Astrocyte (in vitro differentiated cells and primary cell): ENCODE measurements at regions not wholly inside any gene's neighbourhood (a gene's known extent, or its start where the extent isn't known, plus 50 kb on each side); places are given as distances from the start of the nearest gene placed in this dataset.

Experiments used
- DNase-seq: peaks from one replicate; pipeline ENCODE4 v3.0.0-alpha.2; 2010; ENCODE audit warnings: low read depth
- FAIRE-seq: peaks from 2 replicates; lab custom pipeline; 2011; peaks lifted over from hg19 to GRCh38; lab: Jason Lieb, UNC
- H2AFZ ChIP-seq: 2 replicates; pipeline ENCODE4 v1.6.0; 2012; ENCODE audit warnings: low read depth, low read length, inconsistent platforms
- H3K27ac ChIP-seq: 2 replicates; pipeline ENCODE4 v1.5.1; 2011; ENCODE audit warnings: low read depth, low read length, inconsistent platforms
- H3K27me3 ChIP-seq: 2 replicates; pipeline ENCODE4 v1.6.0; 2011; ENCODE audit warnings: low read length, inconsistent platforms; ENCODE audit not compliant: insufficient read depth
- H3K36me3 ChIP-seq: 2 replicates; pipeline ENCODE4 v1.5.1; 2011; ENCODE audit warnings: low read length, inconsistent platforms; ENCODE audit not compliant: insufficient read depth
- H3K4me1 ChIP-seq: 2 replicates; pipeline ENCODE4 v1.5.1; 2011; ENCODE audit warnings: low read length, inconsistent platforms; ENCODE audit not compliant: insufficient read depth
- H3K4me2 ChIP-seq: 2 replicates; pipeline ENCODE4 v1.6.0; 2012; ENCODE audit warnings: low read length, inconsistent platforms
- H3K4me3 ChIP-seq: 2 replicates; pipeline ENCODE4 v1.5.1; 2011; ENCODE audit warnings: low read depth, mild to moderate bottlenecking, low read length, inconsistent platforms; ENCODE audit not compliant: insufficient read depth
- H3K79me2 ChIP-seq: 2 replicates; pipeline ENCODE4 v1.6.0; 2012; ENCODE audit warnings: mild to moderate bottlenecking, low read length, inconsistent platforms; ENCODE audit not compliant: insufficient read depth
- H3K9ac ChIP-seq: 2 replicates; pipeline ENCODE4 v1.6.0; 2012; ENCODE audit warnings: mild to moderate bottlenecking, low read length, inconsistent platforms
- H3K9me3 ChIP-seq: 2 replicates; pipeline ENCODE4 v1.5.1; 2012; ENCODE audit warnings: low read depth, mild to moderate bottlenecking, low read length, inconsistent platforms; ENCODE audit not compliant: insufficient read depth
- H4K20me1 ChIP-seq: 2 replicates; pipeline ENCODE4 v1.6.0; 2012; ENCODE audit warnings: low read length, inconsistent platforms; ENCODE audit not compliant: insufficient read depth
- H3K27ac Mint-ChIP-seq: one replicate; pipeline ENCODE4 v1.8.0; 2021; ENCODE audit warnings: mild to moderate bottlenecking, mixed read lengths; ENCODE audit not compliant: unreplicated experiment
- H3K27me3 Mint-ChIP-seq: one replicate; pipeline ENCODE4 v1.8.0; 2021; ENCODE audit warnings: low read depth, mixed read lengths; ENCODE audit not compliant: unreplicated experiment
- H3K36me3 Mint-ChIP-seq: one replicate; pipeline ENCODE4 v1.8.0; 2021; ENCODE audit warnings: low read depth, mixed read lengths; ENCODE audit not compliant: unreplicated experiment
- H3K4me1 Mint-ChIP-seq: one replicate; pipeline ENCODE4 v1.8.0; 2021; ENCODE audit warnings: low read depth, mixed read lengths; ENCODE audit not compliant: unreplicated experiment
- H3K4me3 Mint-ChIP-seq: one replicate; pipeline ENCODE4 v1.8.0; 2021; ENCODE audit warnings: mild to moderate bottlenecking, moderate library complexity, mixed read lengths; ENCODE audit not compliant: unreplicated experiment
- H3K9me3 Mint-ChIP-seq: one replicate; pipeline ENCODE4 v1.8.0; 2021; ENCODE audit warnings: mild to moderate bottlenecking, mixed read lengths; ENCODE audit not compliant: unreplicated experiment
- CTCF ChIP-seq: IDR thresholded peaks from 2 replicates; pipeline ENCODE4 v1.5.1; 2011; ENCODE audit warnings: low read depth, mild to moderate bottlenecking, inconsistent platforms, low read length, moderate library complexity; ENCODE audit not compliant: insufficient read depth
- EZH2 ChIP-seq: IDR thresholded peaks from 2 replicates; pipeline ENCODE4 v1.6.1; 2012; ENCODE audit warnings: mild to moderate bottlenecking, low read length, inconsistent platforms; ENCODE audit not compliant: insufficient read depth

- Mint-ChIP-seq H3K36me3 (no peaks in the 10 kb centered on the region), H3K9me3 (no peaks in the 10 kb centered on the region), H3K4me1 (no peaks in the 10 kb centered on the region), H3K27me3 (peaks cover 5% of the 10 kb centered on the region), H3K4me3 (no peak overlapping the region), H3K27ac (no peak overlapping the region)
- Histone ChIP-seq H3K4me3 (no peak overlapping the region), H3K36me3 (no peaks in the 10 kb centered on the region), H3K9me3 (no peaks in the 10 kb centered on the region), H3K4me1 (no peaks in the 10 kb centered on the region), H3K9ac (no peak overlapping the region), H4K20me1 (no peaks in the 10 kb centered on the region), H3K79me2 (no peaks in the 10 kb centered on the region), H3K27me3 (no peaks in the 10 kb centered on the region), H2AFZ (no peak overlapping the region), H3K4me2 (no peak overlapping the region), H3K27ac (no peak overlapping the region)
- FAIRE-seq (no peak), DNase-seq (no peak)
- TF ChIP-seq CTCF (no peak), EZH2 (no peak)
Measured at GRCh38 chr2:176845718-176846117, 366.9 kb upstream of the HNRNPA3 start.

GRCh38 chr2:176847575-176847974, 365.0 kb upstream of the HNRNPA3 start:
- H4K20me1 ChIP-seq = no peaks in the 10 kb centered on the region
- no peaks in the 10 kb centered on the region for H3K27me3 ChIP-seq
- Mint-ChIP-seq H3K9me3 (no peaks in the 10 kb centered on the region), H3K36me3 (no peaks in the 10 kb centered on the region), H3K4me1 (peaks cover 3% of the 10 kb centered on the region), H3K27ac (no peak overlapping the region), H3K27me3 (peaks cover 5% of the 10 kb centered on the region), H3K4me3 (no peak overlapping the region)
- no peaks in the 10 kb centered on the region for H3K9me3 ChIP-seq
- no peak overlapping the region for H3K4me2 ChIP-seq
- H3K9ac ChIP-seq = no peak overlapping the region
- H3K4me1 ChIP-seq = no peaks in the 10 kb centered on the region
- H2AFZ ChIP-seq = no peak overlapping the region
- H3K79me2 ChIP-seq = no peaks in the 10 kb centered on the region
- H3K4me3 ChIP-seq = no peak overlapping the region
- FAIRE-seq = no peak
- no peak overlapping the region for H3K27ac ChIP-seq
- TF ChIP-seq EZH2 (no peak), CTCF (no peak)
- H3K36me3 ChIP-seq = no peaks in the 10 kb centered on the region
- DNase-seq = no peak

DNA sequence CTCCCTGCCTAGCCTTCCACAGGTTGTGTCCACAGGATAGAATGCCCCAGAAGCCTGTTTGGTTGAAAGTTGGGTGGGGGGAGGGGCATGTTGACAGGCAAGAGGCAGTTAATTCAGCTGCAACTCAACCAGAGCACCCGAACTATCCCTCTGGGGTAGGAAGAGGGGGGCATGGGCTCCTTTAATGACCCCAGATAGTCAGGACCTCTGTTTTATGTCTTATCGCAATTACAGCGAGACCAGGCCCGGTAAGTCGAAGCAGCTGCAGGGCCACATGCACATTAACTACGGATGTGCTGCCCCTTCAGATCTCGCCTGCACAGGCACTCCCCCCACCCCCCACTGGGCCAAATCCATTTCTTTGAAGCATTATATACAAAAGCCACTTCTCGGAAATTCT, 363.8 kb upstream of the HNRNPA3 start:
- Histone ChIP-seq H3K79me2 (no peaks in the 10 kb centered on the region), H4K20me1 (no peaks in the 10 kb centered on the region), H3K4me2 (no peak overlapping the region), H3K4me1 (no peaks in the 10 kb centered on the region), H3K27ac (no peak overlapping the region), H3K9ac (no peak overlapping the region), H3K4me3 (no peak overlapping the region), H3K27me3 (no peaks in the 10 kb centered on the region), H2AFZ (no peak overlapping the region), H3K36me3 (no peaks in the 10 kb centered on the region), H3K9me3 (no peaks in the 10 kb centered on the region)
- Mint-ChIP-seq H3K4me3 (no peak overlapping the region), H3K36me3 (no peaks in the 10 kb centered on the region), H3K27ac (no peak overlapping the region), H3K9me3 (no peaks in the 10 kb centered on the region), H3K4me1 (peaks cover 3% of the 10 kb centered on the region), H3K27me3 (peaks cover 5% of the 10 kb centered on the region)
- TF ChIP-seq EZH2 = no peak
- TF ChIP-seq CTCF = no peak
- FAIRE-seq (no peak), DNase-seq (no peak)
